Activated T-cell treated with anti-CD3 and anti-CD28 coated beads, Interleukin-2, amount 50 U/mL, for 4 hours (primary cell): ENCODE measurements at regions not wholly inside any gene's neighbourhood (a gene's known extent, or its start where the extent isn't known, plus 50 kb on each side); places are given as distances from the start of the nearest gene placed in this dataset.

Experiments used
- ATAC-seq, 2 donors: fragments of 200-7000 bp; cut with Tn5 transposase; one replicate each; pipeline ENCODE4 v1.10.0; 2021
- DNase-seq: peaks from one replicate; pipeline ENCODE4 v3.0.0-alpha.2; 2020
- H3K27me3 Mint-ChIP-seq: one replicate; pipeline ENCODE4 v1.8.0; 2021; ENCODE audit warnings: low read depth, mixed read lengths
- H3K36me3 Mint-ChIP-seq: one replicate; pipeline ENCODE4 v1.8.0; 2022; ENCODE audit warnings: mixed read lengths; ENCODE audit not compliant: insufficient read depth
- H3K4me1 Mint-ChIP-seq: one replicate; pipeline ENCODE4 v1.8.0; 2021; ENCODE audit warnings: low read depth, mixed read lengths
- H3K4me3 Mint-ChIP-seq: one replicate; pipeline ENCODE4 v1.8.0; 2021; ENCODE audit warnings: mild to moderate bottlenecking, moderate library complexity, mixed read lengths
- H3K9me3 Mint-ChIP-seq: one replicate; pipeline ENCODE4 v1.8.0; 2021; ENCODE audit warnings: mixed read lengths

- Mint-ChIP-seq H3K9me3 (no peaks in the 10 kb centered on the region), H3K27me3 (no peaks in the 10 kb centered on the region), H3K36me3 (no peaks in the 10 kb centered on the region), H3K4me3 (no peak overlapping the region), H3K4me1 (no peaks in the 10 kb centered on the region)
- DNase-seq (no peak), ATAC-seq (no peak)
These were observed 226.7 kb upstream of the KLHL29 start for GRCh38 chr2:23158306-23158705.

GRCh38 chr2:23159746-23160405 lies 225.1 kb upstream of the KLHL29 start:
- DNase-seq (no peak), ATAC-seq (no peak)
- Mint-ChIP-seq H3K9me3 (no peaks in the 10 kb centered on the region), H3K4me1 (no peaks in the 10 kb centered on the region), H3K27me3 (no peaks in the 10 kb centered on the region), H3K4me3 (no peak overlapping the region), H3K36me3 (no peaks in the 10 kb centered on the region)

GRCh38 chr2:23164173-23164572 lies 220.8 kb upstream of the KLHL29 start:
- DNase-seq (no peak), ATAC-seq (no peak)
- no peaks in the 10 kb centered on the region for H3K4me1 Mint-ChIP-seq
- H3K9me3 Mint-ChIP-seq: no peaks in the 10 kb centered on the region
- no peak overlapping the region for H3K4me3 Mint-ChIP-seq
- H3K36me3 Mint-ChIP-seq: no peaks in the 10 kb centered on the region
- H3K27me3 Mint-ChIP-seq: peaks cover 16% of the 10 kb centered on the region

DNA sequence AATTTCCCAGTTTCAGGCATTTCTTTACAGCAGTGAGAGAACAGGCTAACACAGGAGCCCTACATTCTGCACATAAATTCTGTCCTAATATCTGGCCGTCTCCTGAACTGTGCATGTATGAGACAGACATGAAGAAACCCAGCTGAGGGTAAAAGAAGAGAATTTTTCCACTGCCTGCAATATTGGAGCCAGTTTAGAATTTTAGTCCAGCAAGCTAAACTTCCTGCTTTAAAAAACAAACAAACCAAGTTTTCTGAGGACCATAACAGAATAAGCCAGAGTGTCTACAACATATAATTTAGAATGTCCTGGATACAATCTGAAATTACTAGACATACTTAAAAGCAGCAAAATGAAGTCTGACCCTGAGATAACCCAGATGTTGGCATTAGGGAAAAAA lies 215.1 kb upstream of the KLHL29 start:
- no peak overlapping the region for H3K4me3 Mint-ChIP-seq
- H3K4me1 Mint-ChIP-seq: no peaks in the 10 kb centered on the region
- peaks cover 4% of the 10 kb centered on the region for H3K9me3 Mint-ChIP-seq
- ATAC-seq: no peak
- H3K27me3 Mint-ChIP-seq: peaks cover 16% of the 10 kb centered on the region
- no peaks in the 10 kb centered on the region for H3K36me3 Mint-ChIP-seq
- DNase-seq: no peak

DNA sequence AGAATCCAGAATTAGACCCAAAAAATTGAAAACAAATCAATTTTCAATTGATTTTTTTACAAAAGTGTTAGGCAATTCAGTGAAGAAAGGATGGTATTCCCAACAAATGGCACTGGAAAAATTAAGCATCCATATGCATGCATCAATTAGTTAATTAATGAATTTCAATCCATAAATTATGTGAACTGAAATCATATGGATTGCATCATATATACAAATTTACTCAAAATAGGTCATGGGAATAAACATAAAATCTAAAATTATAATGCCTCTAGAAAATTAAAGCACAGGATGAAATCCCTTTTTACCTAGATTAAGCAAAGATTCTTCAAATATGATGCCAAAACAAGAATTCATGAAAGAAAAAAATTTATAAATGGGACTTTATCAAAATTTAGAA lies 213.9 kb upstream of the KLHL29 start:
- Mint-ChIP-seq H3K36me3 (no peaks in the 10 kb centered on the region), H3K9me3 (peaks cover 4% of the 10 kb centered on the region), H3K4me1 (no peaks in the 10 kb centered on the region), H3K27me3 (peaks cover 11% of the 10 kb centered on the region), H3K4me3 (no peak overlapping the region)
- DNase-seq (no peak), ATAC-seq (no peak)

- Mint-ChIP-seq H3K4me3 (no peak overlapping the region), H3K4me1 (no peaks in the 10 kb centered on the region), H3K9me3 (peaks cover 8% of the 10 kb centered on the region), H3K27me3 (no peaks in the 10 kb centered on the region), H3K36me3 (no peaks in the 10 kb centered on the region)
- ATAC-seq (no peak), DNase-seq (no peak)
These were observed 206.6 kb upstream of the KLHL29 start for GRCh38 chr2:23178396-23178795.

DNA sequence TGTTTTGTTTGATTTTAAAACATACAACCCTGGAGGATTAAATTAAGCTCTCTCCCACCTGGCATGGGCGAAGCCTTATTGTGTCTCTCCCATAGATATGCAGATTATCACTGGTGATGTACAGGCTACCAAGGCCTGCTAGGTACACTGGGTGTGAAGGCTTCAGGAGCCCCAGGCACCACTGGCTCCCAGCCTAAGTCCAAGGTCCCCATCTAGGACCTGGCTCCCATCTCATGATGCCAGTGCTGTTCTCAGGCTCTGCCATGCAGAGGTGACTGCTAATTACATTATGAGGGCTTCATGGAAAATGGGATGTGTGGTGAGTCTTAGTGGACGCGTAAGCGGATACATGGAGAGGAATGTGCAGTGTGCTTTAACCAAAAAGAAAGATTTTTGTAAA lies 201.2 kb upstream of the KLHL29 start:
- ATAC-seq (no peak), DNase-seq (no peak)
- Mint-ChIP-seq H3K36me3 (no peaks in the 10 kb centered on the region), H3K4me3 (no peak overlapping the region), H3K4me1 (no peaks in the 10 kb centered on the region), H3K9me3 (peaks cover 8% of the 10 kb centered on the region), H3K27me3 (peaks cover 2% of the 10 kb centered on the region)

GRCh38 chr2:23198316-23199114 lies 186.5 kb upstream of the KLHL29 start:
- no peak overlapping the region for H3K4me3 Mint-ChIP-seq
- no peak for DNase-seq
- H3K4me1 Mint-ChIP-seq: no peaks in the 10 kb centered on the region
- H3K36me3 Mint-ChIP-seq: no peaks in the 10 kb centered on the region
- H3K27me3 Mint-ChIP-seq: peaks cover 2% of the 10 kb centered on the region
- no peak for ATAC-seq
- peaks cover 4% of the 10 kb centered on the region for H3K9me3 Mint-ChIP-seq

DNA sequence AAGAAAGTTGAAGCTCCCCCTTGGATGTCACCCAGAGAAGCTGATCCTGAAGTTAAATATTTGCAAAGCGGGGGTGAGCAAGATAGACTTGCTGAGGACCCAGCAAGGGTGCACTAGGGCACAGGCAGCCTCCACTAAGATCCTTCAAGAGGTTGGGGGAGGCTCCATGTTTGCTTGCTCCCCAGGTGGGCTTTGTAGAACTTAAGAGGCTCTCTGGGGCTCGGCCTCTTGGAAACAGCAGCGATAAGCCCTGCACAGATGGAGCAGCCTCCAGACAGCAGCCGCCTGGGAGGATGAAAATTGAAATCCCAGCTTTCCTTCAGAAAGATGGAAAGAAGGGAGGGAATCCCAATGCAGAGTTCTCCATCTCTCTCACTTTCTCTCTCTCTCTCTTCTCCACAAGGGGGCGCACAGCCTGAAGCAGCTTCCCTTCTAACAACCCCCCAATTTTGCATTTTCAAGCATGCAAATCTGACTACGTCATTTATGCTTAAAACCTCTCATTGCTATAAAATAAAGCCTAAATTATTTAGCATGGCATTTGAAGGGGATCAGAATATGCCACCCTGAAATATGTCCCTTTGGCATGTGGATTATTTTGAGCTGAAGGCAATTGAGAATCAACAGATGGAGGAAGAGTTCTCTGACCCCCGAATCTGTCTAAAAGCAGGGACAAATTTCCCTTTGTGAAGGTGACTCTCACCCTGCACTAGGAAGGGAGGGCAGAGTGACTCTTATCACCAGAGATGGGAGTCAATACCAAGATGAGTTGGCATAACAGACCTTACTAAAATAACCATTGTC lies 185.7 kb upstream of the KLHL29 start:
- Mint-ChIP-seq H3K4me1 (no peaks in the 10 kb centered on the region), H3K36me3 (no peaks in the 10 kb centered on the region), H3K4me3 (no peak overlapping the region), H3K9me3 (peaks cover 4% of the 10 kb centered on the region), H3K27me3 (peaks cover 2% of the 10 kb centered on the region)
- no peak for ATAC-seq
- DNase-seq: no peak

GRCh38 chr2:23200068-23200786 lies 184.8 kb upstream of the KLHL29 start:
- no peaks in the 10 kb centered on the region for H3K4me1 Mint-ChIP-seq

DNA sequence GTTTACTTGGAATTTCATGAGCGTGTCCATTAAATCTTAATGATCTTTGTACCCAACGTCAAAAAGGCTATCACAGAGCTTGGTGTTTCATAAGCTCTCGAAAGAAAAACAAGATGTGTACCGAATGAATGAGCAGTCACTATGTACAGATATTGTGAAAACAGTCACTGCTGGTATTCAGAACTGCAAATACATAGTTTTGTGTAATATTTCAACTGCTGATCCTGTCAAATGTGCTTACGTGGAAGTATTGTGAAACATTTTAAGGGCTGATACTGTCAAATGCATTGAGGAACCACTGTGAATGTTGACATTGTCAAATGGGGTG lies 184.2 kb upstream of the KLHL29 start:
- H3K4me1 Mint-ChIP-seq: no peaks in the 10 kb centered on the region
- H3K9me3 Mint-ChIP-seq: peaks cover 4% of the 10 kb centered on the region
- DNase-seq: no peak
- H3K27me3 Mint-ChIP-seq: peaks cover 2% of the 10 kb centered on the region
- no peaks in the 10 kb centered on the region for H3K36me3 Mint-ChIP-seq
- no peak overlapping the region for H3K4me3 Mint-ChIP-seq
- ATAC-seq: no peak

More at GRCh38 chr2:23200068-23200786, 184.8 kb upstream of the KLHL29 start:
- Mint-ChIP-seq H3K9me3 (peaks cover 4% of the 10 kb centered on the region), H3K4me3 (no peak overlapping the region), H3K36me3 (no peaks in the 10 kb centered on the region), H3K27me3 (peaks cover 2% of the 10 kb centered on the region)
- no peak for DNase-seq
- no peak for ATAC-seq

DNA sequence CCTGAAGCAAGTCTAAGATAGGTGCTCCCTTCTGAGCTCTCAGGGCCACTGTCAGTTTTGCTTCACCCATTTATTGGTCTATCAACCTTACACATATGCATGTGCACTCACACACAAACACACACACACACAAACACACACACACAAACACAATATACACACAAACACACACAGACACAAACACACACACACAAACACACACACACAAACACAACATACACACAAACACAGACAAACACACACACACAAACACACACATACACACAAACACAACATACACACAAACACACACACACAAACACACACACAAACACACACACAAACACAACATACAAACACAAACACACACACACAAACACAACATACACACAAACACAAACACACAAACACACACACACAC lies 181.6 kb upstream of the KLHL29 start:
- no peak for DNase-seq
- Mint-ChIP-seq H3K9me3 (peaks cover 4% of the 10 kb centered on the region), H3K36me3 (no peaks in the 10 kb centered on the region), H3K4me3 (no peak overlapping the region), H3K27me3 (peaks cover 11% of the 10 kb centered on the region), H3K4me1 (no peaks in the 10 kb centered on the region)
- ATAC-seq: no peak

- no peak for ATAC-seq
- Mint-ChIP-seq H3K36me3 (no peaks in the 10 kb centered on the region), H3K4me1 (no peaks in the 10 kb centered on the region), H3K4me3 (no peak overlapping the region), H3K9me3 (peaks cover 4% of the 10 kb centered on the region), H3K27me3 (peaks cover 13% of the 10 kb centered on the region)
- DNase-seq: no peak
These were observed 180.2 kb upstream of the KLHL29 start for GRCh38 chr2:23204685-23205242.

DNA sequence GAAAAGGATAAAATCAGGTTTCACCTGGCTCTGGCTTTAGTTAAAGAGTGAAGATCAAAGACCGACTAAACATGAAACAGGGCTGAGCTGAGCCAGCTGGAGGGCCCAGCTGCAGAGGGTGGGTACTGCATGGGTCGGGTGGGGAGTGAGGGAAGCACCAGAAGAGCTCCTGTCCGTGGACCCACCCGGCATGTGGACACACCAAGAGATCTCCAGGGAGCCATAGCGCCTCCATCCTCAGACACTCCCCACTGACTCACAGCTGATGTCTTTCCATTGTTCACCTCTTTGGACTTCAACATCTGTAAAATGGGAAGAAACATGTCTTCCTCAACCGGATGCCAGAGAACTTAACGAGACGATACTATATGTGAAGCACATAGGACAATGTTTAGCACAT lies 178.3 kb upstream of the KLHL29 start:
- Mint-ChIP-seq H3K4me1 (no peaks in the 10 kb centered on the region), H3K36me3 (no peaks in the 10 kb centered on the region), H3K4me3 (no peak overlapping the region), H3K9me3 (no peaks in the 10 kb centered on the region), H3K27me3 (peaks cover 13% of the 10 kb centered on the region)
- ATAC-seq (no peak), DNase-seq (no peak)
